IMR-90 (cell line): ENCODE measurements at regions not wholly inside any gene's neighbourhood (a gene's known extent, or its start where the extent isn't known, plus 50 kb on each side); places are given as distances from the start of the nearest gene placed in this dataset.
A peak's percentile ranks its signal among the peaks of the same experiment; 100 is the strongest.

Experiments used
- BHLHE40 ChIP-seq: fragments of 150-350 bp; IDR thresholded peaks from 2 replicates; pipeline ENCODE4 v1.6.1; 2016; ENCODE audit warnings: mild to moderate bottlenecking, low read depth, low read length
- CHD1 ChIP-seq: IDR thresholded peaks from 2 replicates; pipeline ENCODE4 v1.6.1; 2012; ENCODE audit warnings: low read depth, low read length, improper control_type of control experiment
- CTCF ChIP-seq: conservative IDR thresholded peaks from 2 replicates; pipeline ENCODE4 v1.5.1; 2012; ENCODE audit warnings: mild to moderate bottlenecking, low read depth, low read length, improper control_type of control experiment
- FOS ChIP-seq: fragments of 150-350 bp; IDR thresholded peaks from 2 replicates; pipeline ENCODE4 v1.6.1; 2016; ENCODE audit warnings: low read depth, low read length
- MAFK ChIP-seq: IDR thresholded peaks from 2 replicates; pipeline ENCODE4 v1.6.1; 2012; ENCODE audit warnings: low read depth, low read length, improper control_type of control experiment
- MAZ ChIP-seq: IDR thresholded peaks from 2 replicates; pipeline ENCODE4 v1.6.1; 2012; ENCODE audit warnings: low read depth, mild to moderate bottlenecking, low read length, improper control_type of control experiment, moderate library complexity, borderline replicate concordance
- POLR2A ChIP-seq: IDR thresholded peaks from 2 replicates; pipeline ENCODE4 v1.6.1; 2012; ENCODE audit warnings: mild to moderate bottlenecking, low read depth, low read length
- RAD21 ChIP-seq: IDR thresholded peaks from 2 replicates; pipeline ENCODE4 v1.6.1; 2012; ENCODE audit warnings: low read length, improper control_type of control experiment
- RCOR1 ChIP-seq: IDR thresholded peaks from 2 replicates; pipeline ENCODE4 v1.6.1; 2012; ENCODE audit warnings: mild to moderate bottlenecking, low read length, improper control_type of control experiment; ENCODE audit not compliant: insufficient replicate concordance
- SMC3 ChIP-seq: fragments of 150-350 bp; IDR thresholded peaks from 2 replicates; pipeline ENCODE4 v1.6.1; 2016; ENCODE audit warnings: low read depth, mild to moderate bottlenecking, antibody characterized with exemption, low read length, moderate library complexity
- USF2 ChIP-seq: fragments of 150-350 bp; IDR thresholded peaks from 2 replicates; pipeline ENCODE4 v1.6.1; 2017; ENCODE audit warnings: mild to moderate bottlenecking, antibody characterized with exemption, low read length, low read depth

- TF ChIP-seq USF2 (no peak), CTCF (no peak), POLR2A (no peak), SMC3 (no peak), MAFK (peak; percentile 64), FOS (no peak), RCOR1 (no peak), CHD1 (no peak), BHLHE40 (no peak), MAZ (no peak), RAD21 (no peak)
Measured at GRCh38 chr2:200158647-200159356, 147.7 kb upstream of the SPATS2L start.
